Panc1 (cell line): ENCODE measurements at regions not wholly inside any gene's neighbourhood (a gene's known extent, or its start where the extent isn't known, plus 50 kb on each side); places are given as distances from the start of the nearest gene placed in this dataset.
"Not testable (repeated sequence)": the region's sequence is repeated elsewhere in the genome, so short reads cannot be mapped to it uniquely, and the experiment has no call there.

Experiments used
- ATAC-seq: fragments of 200-7000 bp; cut with Tn5 transposase; 2 replicates; pipeline ENCODE4 v1.9.1; 2020; ENCODE audit warnings: mild to moderate bottlenecking, moderate library complexity
- BruUV-seq: library from RNA; stranded (reverse); fragments of 400-500 nt; replicated peaks from 2 replicates; lab custom pipeline; 2021; lab: Mats Ljungman, UMichigan
- CTCF ChIA-PET: fragments of 300-600 bp; sonication (Branson Sonifier 250); formaldehyde crosslinking; loops from one replicate; lab custom pipeline; 2022; ENCODE audit warnings: antibody characterized with exemption; lab: Charles Lee
- POLR2A ChIA-PET: fragments of 300-600 bp; sonication (Branson Sonifier 250); formaldehyde crosslinking; loops from one replicate; lab custom pipeline; 2022; ENCODE audit warnings: antibody characterized with exemption; lab: Charles Lee
- DNase-seq: peaks from one replicate; pipeline ENCODE4 v3.0.0-alpha.2; 2010; ENCODE audit warnings: low read depth, low spot score
- H3K27ac ChIP-seq: 2 replicates; pipeline ENCODE4 v1.5.1; 2011; ENCODE audit warnings: mild to moderate bottlenecking, low read length, inconsistent platforms
- H3K27me3 ChIP-seq: fragments of 200-500 bp; sonication (Bioruptor generic); 2 replicates; pipeline ENCODE4 v1.6.0; 2014; ENCODE audit warnings: low read length, inconsistent platforms; ENCODE audit not compliant: control insufficient read depth, insufficient read depth
- H3K36me3 ChIP-seq: fragments of 200-500 bp; sonication (Bioruptor generic); 2 replicates; pipeline ENCODE4 v1.5.1; 2014; ENCODE audit warnings: inconsistent platforms, mild to moderate bottlenecking, low read length, moderate library complexity; ENCODE audit not compliant: control insufficient read depth, insufficient read depth
- H3K4me1 ChIP-seq: 2 replicates; pipeline ENCODE4 v1.5.1; 2011; ENCODE audit warnings: inconsistent platforms, mild to moderate bottlenecking, low read length, moderate library complexity; ENCODE audit not compliant: control insufficient read depth, insufficient read depth
- H3K4me3 ChIP-seq, 2 experiments: 2 replicates each; pipeline ENCODE4 v1.5.1; 2011 to 2012; ENCODE audit warnings: low read depth in 2 of 2, low read length in 2 of 2, mild to moderate bottlenecking in 2 of 2, inconsistent platforms in 1 of 2, moderate library complexity in 1 of 2
- H3K9me3 ChIP-seq: fragments of 200-500 bp; sonication (Bioruptor generic); 2 replicates; pipeline ENCODE4 v1.5.1; 2014; ENCODE audit warnings: low read depth, mild to moderate bottlenecking, inconsistent platforms, low read length, moderate library complexity; ENCODE audit not compliant: control insufficient read depth, insufficient read depth
- CTCF ChIP-seq: fragments of 450-650 bp; IDR thresholded peaks from 2 replicates; pipeline ENCODE4 v1.5.1; 2017; ENCODE audit warnings: mild to moderate bottlenecking
- POLR2AphosphoS5 ChIP-seq: IDR thresholded peaks from 2 replicates; pipeline ENCODE4 v1.6.1; 2012; ENCODE audit warnings: mild to moderate bottlenecking, low read depth, low read length, moderate library complexity
- REST ChIP-seq, 2 experiments: IDR thresholded peaks; 2 replicates each; pipeline ENCODE4 v1.6.1; 2011 to 2012; ENCODE audit warnings: low read depth in 2 of 2, control low read depth in 1 of 2, low read length in 1 of 2, mild to moderate bottlenecking in 1 of 2, moderate library complexity in 1 of 2; ENCODE audit not compliant: insufficient read depth in 1 of 2
- SIN3A ChIP-seq: IDR thresholded peaks from 2 replicates; pipeline ENCODE4 v1.6.1; 2012; ENCODE audit warnings: low read depth, mild to moderate bottlenecking, low read length, moderate library complexity, borderline replicate concordance; ENCODE audit not compliant: insufficient read depth
- TCF7L2 ChIP-seq: IDR thresholded peaks from 2 replicates; pipeline ENCODE4 v1.6.1; 2011; ENCODE audit warnings: mild to moderate bottlenecking, low read depth, low read length, inconsistent platforms
- in situ Hi-C: cut with HindIII; loops from 2 replicates; pipeline ENCODE4 v1.10.0; 2016; ENCODE audit warnings: low sequenced_read_pairs, low pct_unique_long_range_greater_than_20kb
- intact Hi-C: fragments of 100-400 bp; cut with micrococcal nuclease; formaldehyde crosslinking; loops from one replicate; pipeline ENCODE4 v1.10.0; 2022; ENCODE audit not compliant: unreplicated experiment

GRCh38 chr9:134532084-134532483, 109.5 kb upstream of the COL5A1 start:
- no peak for TF ChIP-seq CTCF
- TF ChIP-seq TCF7L2 = no peak
- TF ChIP-seq SIN3A = no peak
- no peak for TF ChIP-seq REST (IDR thresholded peaks at IDR 0.05; ENCODE audit: insufficient read depth in 1 of 2, low read depth in 2 of 2, low read length in 1 of 2)
- no peak for TF ChIP-seq POLR2AphosphoS5
- Histone ChIP-seq H3K27me3 (no peaks in the 10 kb centered on the region), H3K4me1 (no peaks in the 10 kb centered on the region), H3K4me3 (no peak overlapping the region), H3K36me3 (no peaks in the 10 kb centered on the region; the same call in 1 of the 2 replicates), H3K9me3 (no peaks in the 10 kb centered on the region), H3K27ac (no peak overlapping the region)
- ChIA-PET POLR2A (interaction anchor here (0.6 kb wide), 1 partner anchor 1625 kb away, joined by 3 read pairs; no protein-coding TSS in a partner anchor), CTCF (no interaction called here)
- BruUV-seq = no TSS peak
- in situ Hi-C loops (no loop called here), intact Hi-C loops (no loop called here)
- no peak for ATAC-seq
- DNase-seq = no peak

GRCh38 chr9:134532661-134533060, 108.9 kb upstream of the COL5A1 start:
- DNase-seq, intact Hi-C loops, H3K9me3 ChIP-seq, H3K4me1 ChIP-seq, H3K36me3 ChIP-seq, H3K27ac ChIP-seq, BruUV-seq, in situ Hi-C loops, ATAC-seq, CTCF ChIA-PET, H3K4me3 ChIP-seq, H3K27me3 ChIP-seq: not testable (repeated sequence)
- POLR2A ChIA-PET = interaction anchor here (0.6 kb wide), 1 partner anchor 1624 kb away, joined by 3 read pairs; no protein-coding TSS in a partner anchor

- Histone ChIP-seq H3K27me3 (no peaks in the 10 kb centered on the region), H3K4me3 (no peak overlapping the region), H3K9me3 (no peaks in the 10 kb centered on the region), H3K27ac (no peak overlapping the region), H3K36me3 (no peaks in the 10 kb centered on the region; the same call in 1 of the 2 replicates), H3K4me1 (no peaks in the 10 kb centered on the region)
- CTCF ChIA-PET = no interaction called here
- intact Hi-C loops = no loop called here
- DNase-seq (no peak), ATAC-seq (no peak)
- in situ Hi-C loops = no loop called here
- TF ChIP-seq TCF7L2 (no peak), SIN3A (no peak), POLR2AphosphoS5 (no peak), REST (IDR thresholded peaks at IDR 0.05; ENCODE audit: insufficient read depth in 1 of 2, low read depth in 2 of 2, low read length in 1 of 2) (no peak), CTCF (no peak)
- no TSS peak for BruUV-seq
- POLR2A ChIA-PET = no interaction called here
These were observed 107.6 kb upstream of the COL5A1 start for GRCh38 chr9:134533850-134534588.
